ENCODE measurements at regions not wholly inside any gene's neighbourhood (a gene's known extent, or its start where the extent isn't known, plus 50 kb on each side); places are given as distances from the start of the nearest gene placed in this dataset.

DNA sequence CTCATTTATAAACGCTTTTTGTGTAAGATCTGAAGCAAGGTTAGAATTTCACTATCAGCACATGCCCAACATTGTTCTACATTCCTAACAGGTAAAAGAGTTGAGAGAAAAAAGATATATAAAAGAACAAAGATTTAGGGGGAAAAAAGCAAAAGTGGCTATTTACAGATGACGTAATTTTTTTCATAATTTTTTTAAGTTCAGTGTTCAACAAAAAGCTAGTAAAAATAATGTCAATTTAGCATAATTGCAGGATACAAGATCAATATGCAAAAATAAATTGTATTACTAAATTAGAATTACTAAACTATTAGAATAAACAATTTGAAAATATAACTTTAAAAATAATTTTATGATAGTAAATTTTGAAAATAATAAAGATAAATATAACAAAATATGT is 405.0 kb downstream of the SEMA3D start:
- TF ChIP-seq, protein P1, sequence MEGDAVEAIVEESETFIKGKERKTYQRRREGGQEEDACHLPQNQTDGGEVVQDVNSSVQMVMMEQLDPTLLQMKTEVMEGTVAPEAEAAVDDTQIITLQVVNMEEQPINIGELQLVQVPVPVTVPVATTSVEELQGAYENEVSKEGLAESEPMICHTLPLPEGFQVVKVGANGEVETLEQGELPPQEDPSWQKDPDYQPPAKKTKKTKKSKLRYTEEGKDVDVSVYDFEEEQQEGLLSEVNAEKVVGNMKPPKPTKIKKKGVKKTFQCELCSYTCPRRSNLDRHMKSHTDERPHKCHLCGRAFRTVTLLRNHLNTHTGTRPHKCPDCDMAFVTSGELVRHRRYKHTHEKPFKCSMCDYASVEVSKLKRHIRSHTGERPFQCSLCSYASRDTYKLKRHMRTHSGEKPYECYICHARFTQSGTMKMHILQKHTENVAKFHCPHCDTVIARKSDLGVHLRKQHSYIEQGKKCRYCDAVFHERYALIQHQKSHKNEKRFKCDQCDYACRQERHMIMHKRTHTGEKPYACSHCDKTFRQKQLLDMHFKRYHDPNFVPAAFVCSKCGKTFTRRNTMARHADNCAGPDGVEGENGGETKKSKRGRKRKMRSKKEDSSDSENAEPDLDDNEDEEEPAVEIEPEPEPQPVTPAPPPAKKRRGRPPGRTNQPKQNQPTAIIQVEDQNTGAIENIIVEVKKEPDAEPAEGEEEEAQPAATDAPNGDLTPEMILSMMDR (IDR thresholded peaks at IDR 0.05; ENCODE audit: poor library complexity): no peak
- no peak for TF ChIP-seq EZH2phosphoT487 (IDR thresholded peaks at IDR 0.05; ENCODE audit: low read depth, severe bottlenecking, unreplicated experiment)
